Upper lobe of left lung (tissue), 4 donors: ENCODE measurements at regions not wholly inside any gene's neighbourhood (a gene's known extent, or its start where the extent isn't known, plus 50 kb on each side); places are given as distances from the start of the nearest gene placed in this dataset.

Experiments
- EP300 ChIP-seq, 4 donors: sonication (generic); formaldehyde crosslinking; IDR thresholded peaks; one replicate each; pipeline ENCODE4 v1.5.1; 2017; ENCODE audit warnings: antibody characterized with exemption in 4 of 4, control low read depth in 2 of 4
- POLR2A ChIP-seq, 4 donors: fragments of 450-650 bp; IDR thresholded peaks; one replicate each; pipeline ENCODE4 v1.5.1; 2016 to 2017; ENCODE audit warnings: antibody characterized with exemption in 4 of 4, mild to moderate bottlenecking in 2 of 4
- POLR2AphosphoS5 ChIP-seq, 2 donors: sonication (generic); formaldehyde crosslinking; IDR thresholded peaks; one replicate each; pipeline ENCODE4 v1.5.1; 2017; ENCODE audit warnings: antibody characterized with exemption in 2 of 2
- TF ChIP-seq, protein P1 (sequence below), 6 experiments: fragments of 450-650 bp in 4 of 6; fragments of 200-600 bp in 2 of 6; sonication (generic) in 2 of 6; IDR thresholded peaks; one replicate each; pipeline ENCODE4 v1.5.1; 2016 to 2019; ENCODE audit warnings: antibody characterized with exemption in 6 of 6

GRCh38 chr10:30560326-30560725 is 69.2 kb downstream of the LYZL2 start:
- TF ChIP-seq, protein P1, sequence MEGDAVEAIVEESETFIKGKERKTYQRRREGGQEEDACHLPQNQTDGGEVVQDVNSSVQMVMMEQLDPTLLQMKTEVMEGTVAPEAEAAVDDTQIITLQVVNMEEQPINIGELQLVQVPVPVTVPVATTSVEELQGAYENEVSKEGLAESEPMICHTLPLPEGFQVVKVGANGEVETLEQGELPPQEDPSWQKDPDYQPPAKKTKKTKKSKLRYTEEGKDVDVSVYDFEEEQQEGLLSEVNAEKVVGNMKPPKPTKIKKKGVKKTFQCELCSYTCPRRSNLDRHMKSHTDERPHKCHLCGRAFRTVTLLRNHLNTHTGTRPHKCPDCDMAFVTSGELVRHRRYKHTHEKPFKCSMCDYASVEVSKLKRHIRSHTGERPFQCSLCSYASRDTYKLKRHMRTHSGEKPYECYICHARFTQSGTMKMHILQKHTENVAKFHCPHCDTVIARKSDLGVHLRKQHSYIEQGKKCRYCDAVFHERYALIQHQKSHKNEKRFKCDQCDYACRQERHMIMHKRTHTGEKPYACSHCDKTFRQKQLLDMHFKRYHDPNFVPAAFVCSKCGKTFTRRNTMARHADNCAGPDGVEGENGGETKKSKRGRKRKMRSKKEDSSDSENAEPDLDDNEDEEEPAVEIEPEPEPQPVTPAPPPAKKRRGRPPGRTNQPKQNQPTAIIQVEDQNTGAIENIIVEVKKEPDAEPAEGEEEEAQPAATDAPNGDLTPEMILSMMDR (IDR thresholded peaks at IDR 0.05), result no peak
- no peak for TF ChIP-seq POLR2A (IDR thresholded peaks at IDR 0.05)
- no peak for TF ChIP-seq POLR2AphosphoS5 (IDR thresholded peaks at IDR 0.05)
- TF ChIP-seq EP300 (IDR thresholded peaks at IDR 0.05), result no peak
